CMK (cell line): ENCODE measurements at regions not wholly inside any gene's neighbourhood (a gene's known extent, or its start where the extent isn't known, plus 50 kb on each side); places are given as distances from the start of the nearest gene placed in this dataset.
"Not testable (repeated sequence)": the region's sequence is repeated elsewhere in the genome, so short reads cannot be mapped to it uniquely, and the experiment has no call there.

ENCODE experiments used
- DNase-seq: peaks from one replicate; pipeline ENCODE4 v3.0.0-alpha.2; 2010; ENCODE audit warnings: low read depth

GRCh38 chr6:3617681-3618311, 133.7 kb downstream of the PXDC1 start:
- DNase-seq, result no peak

- no peak for DNase-seq
Measured at GRCh38 chr6:3617192-3617631, 134.3 kb downstream of the PXDC1 start.

- no peak for DNase-seq
Measured at GRCh38 chr6:3616565-3617176, 134.8 kb downstream of the PXDC1 start.

GRCh38 chr6:3615391-3616380, 135.8 kb downstream of the PXDC1 start:
- no peak for DNase-seq

GRCh38 chr6:3614918-3615317, 136.6 kb downstream of the PXDC1 start:
- no peak for DNase-seq

- DNase-seq, result not testable (repeated sequence)
Measured at GRCh38 chr6:3613565-3613964, 137.9 kb downstream of the PXDC1 start.

- no peak for DNase-seq
Measured at GRCh38 chr6:3612341-3613041, 139.0 kb downstream of the PXDC1 start.

- no peak for DNase-seq
Measured at GRCh38 chr6:3610921-3611320, 140.6 kb downstream of the PXDC1 start.

- no peak for DNase-seq
Measured at GRCh38 chr6:3610206-3610605, 141.3 kb downstream of the PXDC1 start.

GRCh38 chr6:3609388-3609787, 142.1 kb downstream of the PXDC1 start:
- DNase-seq, result no peak

- DNase-seq, result no peak
Measured at GRCh38 chr6:3608159-3608558, 143.4 kb downstream of the PXDC1 start.

GRCh38 chr6:3607599-3607998, 143.9 kb downstream of the PXDC1 start:
- DNase-seq, result no peak

- no peak for DNase-seq
Measured at GRCh38 chr6:3607171-3607570, 144.3 kb downstream of the PXDC1 start.

- no peak for DNase-seq
Measured at GRCh38 chr6:3603340-3604130, 146.7 kb upstream of the SLC22A23 start.

GRCh38 chr6:3601570-3601969, 144.7 kb upstream of the SLC22A23 start:
- DNase-seq, result no peak

- DNase-seq, result no peak
Measured at GRCh38 chr6:3597500-3598064, 140.7 kb upstream of the SLC22A23 start.

- DNase-seq, result no peak
Measured at GRCh38 chr6:3596766-3597165, 139.9 kb upstream of the SLC22A23 start.

- no peak for DNase-seq
Measured at GRCh38 chr6:3594201-3594600, 137.4 kb upstream of the SLC22A23 start.

- DNase-seq, result no peak
Measured at GRCh38 chr6:3593161-3593560, 136.3 kb upstream of the SLC22A23 start.

- no peak for DNase-seq
Measured at GRCh38 chr6:3592371-3592941, 135.6 kb upstream of the SLC22A23 start.

- no peak for DNase-seq
Measured at GRCh38 chr6:3591970-3592369, 135.1 kb upstream of the SLC22A23 start.
